ENCODE measurements at regions not wholly inside any gene's neighbourhood (a gene's known extent, or its start where the extent isn't known, plus 50 kb on each side); places are given as distances from the start of the nearest gene placed in this dataset.

DNA sequence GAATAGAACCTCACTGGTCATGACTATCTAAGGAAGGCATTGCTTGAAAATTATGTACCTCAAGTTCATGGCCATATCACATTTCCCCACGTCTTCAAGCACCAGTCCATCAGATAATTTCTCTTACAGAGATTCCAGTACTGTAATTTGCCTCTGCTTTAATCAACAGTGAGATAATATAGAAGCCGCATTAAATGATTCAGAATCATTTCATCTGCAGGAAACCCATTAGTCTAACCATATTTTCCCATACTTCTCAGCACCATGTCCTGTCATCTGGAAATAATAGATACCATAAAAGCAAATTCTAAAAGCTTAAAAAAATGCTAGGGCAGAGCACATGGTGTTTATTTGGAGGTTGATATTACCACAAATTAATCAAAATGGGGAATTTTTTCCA, 310.3 kb upstream of the SLIT2 start:
- TF ChIP-seq TAF1 (IDR thresholded peaks at IDR 0.05; ENCODE audit: borderline replicate concordance, low read depth, low read length) (no peak), POLR2A (IDR thresholded peaks at IDR 0.05; ENCODE audit: low read depth, low read length) (no peak)
